ENCODE measurements at regions not wholly inside any gene's neighbourhood (a gene's known extent, or its start where the extent isn't known, plus 50 kb on each side); places are given as distances from the start of the nearest gene placed in this dataset.

GRCh38 chr14:22333422-22334274, 255.4 kb downstream of the DAD1 start:
- no peak for DNase-seq

DNA sequence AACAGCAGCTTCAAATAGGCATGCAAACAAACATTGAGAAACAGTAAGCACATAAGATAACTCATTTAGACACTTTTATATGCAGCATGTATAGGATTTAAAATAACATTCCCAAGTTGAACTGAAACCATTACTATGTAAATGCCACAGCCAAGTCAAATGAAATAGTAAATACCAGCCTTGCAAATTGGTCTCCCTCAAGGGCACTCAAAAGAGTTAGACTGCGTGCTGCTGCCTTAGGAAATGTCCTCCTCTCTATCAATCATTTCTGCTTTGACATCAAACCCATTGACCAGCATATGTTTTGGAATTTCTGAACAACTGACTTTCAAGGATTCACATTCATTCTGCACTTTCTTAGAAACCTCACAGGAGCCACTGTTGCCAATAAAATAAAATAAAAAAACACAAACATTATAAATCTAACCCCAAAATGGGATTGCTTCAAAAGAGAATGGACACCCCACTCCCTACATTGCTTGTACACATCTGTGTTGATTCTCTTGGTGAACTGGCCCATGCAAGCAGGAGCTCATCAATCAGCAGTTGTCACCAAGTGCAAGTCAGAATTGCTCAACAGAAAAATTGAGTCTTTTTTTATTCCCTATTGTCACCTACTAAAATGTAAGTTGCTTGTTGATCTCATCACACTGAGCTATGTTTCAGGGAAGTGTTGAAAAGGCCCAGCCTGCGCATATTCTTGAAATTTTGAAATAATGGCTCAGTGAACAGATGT, 256.2 kb downstream of the DAD1 start:
- DNase-seq: no peak

DNA sequence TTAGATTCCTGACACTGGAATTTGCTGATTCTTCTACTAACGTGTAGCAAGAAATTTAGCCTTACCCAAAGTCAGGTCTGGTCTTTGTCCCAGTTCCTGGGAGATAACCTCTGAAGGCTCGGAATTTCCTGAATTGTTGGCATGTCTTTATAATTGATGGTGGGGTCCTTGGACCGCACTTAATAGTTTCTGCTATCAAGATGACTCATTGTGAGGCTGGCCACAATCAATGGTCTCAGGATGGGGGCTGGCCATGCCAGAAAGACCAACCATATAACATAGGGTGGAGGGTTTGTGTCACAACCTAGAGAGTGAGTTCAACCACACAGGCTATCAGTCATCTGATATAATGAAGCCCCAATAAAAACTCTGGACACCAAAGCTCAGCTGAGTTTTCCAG, 259.7 kb downstream of the DAD1 start:
- no peak for DNase-seq

GRCh38 chr14:22325676-22326400, 263.2 kb downstream of the DAD1 start:
- DNase-seq: no peak

- DNase-seq: no peak
Observed at GRCh38 chr14:22320362-22320750, 268.7 kb downstream of the DAD1 start.

DNA sequence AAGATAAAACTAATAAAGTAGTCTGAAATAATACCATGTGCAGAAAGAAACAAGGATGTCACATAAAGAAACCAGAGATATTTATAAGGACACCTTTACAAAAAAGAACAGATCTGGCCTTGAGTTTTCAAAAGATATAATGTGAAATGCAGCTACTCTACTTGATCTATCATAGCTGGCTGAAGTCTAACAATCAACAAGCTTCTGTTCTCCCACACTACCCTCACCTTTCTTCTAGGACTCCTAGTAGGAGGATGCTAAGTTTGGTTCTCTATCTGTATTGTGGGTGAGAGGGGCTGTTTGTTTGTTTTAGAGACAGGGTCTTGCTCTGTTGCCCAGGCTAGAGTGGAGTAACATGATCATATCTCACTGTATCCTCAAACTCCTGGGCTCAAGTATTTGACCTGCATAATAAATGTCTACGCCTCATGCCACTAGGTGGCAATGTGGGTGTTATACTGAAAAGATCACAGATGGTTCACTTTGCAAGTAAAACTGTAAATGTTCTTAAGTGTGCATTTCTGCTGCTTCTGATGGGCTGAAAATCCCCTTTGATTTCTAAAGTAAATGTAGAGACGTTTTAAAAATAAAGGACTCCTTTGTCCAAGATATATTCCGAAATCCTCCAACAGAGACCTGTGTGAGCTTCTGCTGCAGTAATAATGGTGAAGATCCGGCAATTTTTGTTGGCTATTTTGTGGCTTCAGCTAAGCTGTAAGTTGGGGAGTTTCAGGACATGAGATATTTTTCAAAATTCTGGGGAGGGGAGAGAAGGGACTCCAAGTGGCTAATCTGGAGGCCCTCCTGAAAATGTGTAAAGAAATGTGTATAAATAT, 269.3 kb downstream of the DAD1 start:
- DNase-seq: no peak

DNA sequence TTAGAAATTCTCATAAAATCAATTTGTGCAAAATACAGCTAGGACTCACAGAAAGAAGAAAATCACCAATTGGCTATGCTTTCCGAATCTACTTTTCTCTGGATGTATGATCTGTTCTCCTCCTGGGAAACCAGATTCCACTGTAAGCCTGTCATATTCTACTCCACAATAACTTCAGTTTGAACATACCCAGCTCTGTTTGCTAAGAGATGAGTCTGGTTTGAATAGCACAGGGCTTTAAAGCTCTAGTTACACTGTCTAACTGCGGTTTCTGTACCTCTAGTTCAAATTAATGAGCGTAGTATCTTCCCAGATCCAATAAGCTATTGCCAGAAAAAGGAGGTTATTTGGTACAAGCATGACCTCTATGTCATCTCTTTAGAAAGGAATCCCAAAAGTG, 270.1 kb downstream of the DAD1 start:
- DNase-seq: no peak

- no peak for DNase-seq
Observed at GRCh38 chr14:22316473-22316872, 272.6 kb downstream of the DAD1 start.

DNA sequence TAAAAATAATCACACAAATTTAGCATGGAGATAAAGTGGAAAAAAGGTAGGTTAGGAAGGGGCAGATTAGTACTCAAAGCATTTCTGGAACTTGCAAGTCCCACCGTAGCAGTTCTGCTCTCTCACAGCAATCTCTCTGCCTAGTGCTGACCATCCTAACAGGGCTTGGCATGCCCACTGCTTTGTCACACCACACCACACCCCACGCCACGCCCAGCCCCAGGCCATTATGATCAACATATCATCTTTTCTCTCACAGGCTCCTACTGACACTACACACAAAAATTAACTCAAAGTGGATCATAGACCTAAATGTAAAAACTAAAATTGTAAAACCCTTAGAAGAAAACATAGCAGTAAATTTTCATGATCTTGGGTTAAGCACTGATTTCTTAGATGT, 273.7 kb downstream of the DAD1 start:
- no peak for DNase-seq

DNA sequence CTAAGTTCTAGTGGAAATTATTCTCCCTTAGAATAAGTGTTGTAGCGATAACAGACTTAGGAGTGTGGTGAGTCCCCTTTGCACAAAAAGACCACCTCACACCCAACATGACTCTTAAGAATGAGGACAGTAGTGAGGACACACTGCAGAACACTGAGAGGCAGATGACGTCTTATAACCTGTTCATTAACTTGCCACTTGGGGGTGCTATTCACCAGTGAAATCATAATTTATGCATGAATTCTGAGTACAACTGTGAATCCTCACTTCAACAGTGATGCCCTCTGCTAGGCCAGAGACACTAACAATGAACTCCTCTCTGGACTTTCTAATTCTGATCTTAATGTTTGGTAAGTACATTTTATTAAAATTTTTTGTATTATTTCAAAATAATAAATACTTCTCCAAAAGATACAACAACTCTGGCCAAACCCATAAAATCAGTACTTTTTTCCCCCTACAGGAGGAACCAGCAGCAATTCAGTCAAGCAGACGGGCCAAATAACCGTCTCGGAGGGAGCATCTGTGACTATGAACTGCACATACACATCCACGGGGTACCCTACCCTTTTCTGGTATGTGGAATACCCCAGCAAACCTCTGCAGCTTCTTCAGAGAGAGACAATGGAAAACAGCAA, 274.7 kb downstream of the DAD1 start:
- peak in 1 of 2 experiments; percentile 13 for DNase-seq

DNA sequence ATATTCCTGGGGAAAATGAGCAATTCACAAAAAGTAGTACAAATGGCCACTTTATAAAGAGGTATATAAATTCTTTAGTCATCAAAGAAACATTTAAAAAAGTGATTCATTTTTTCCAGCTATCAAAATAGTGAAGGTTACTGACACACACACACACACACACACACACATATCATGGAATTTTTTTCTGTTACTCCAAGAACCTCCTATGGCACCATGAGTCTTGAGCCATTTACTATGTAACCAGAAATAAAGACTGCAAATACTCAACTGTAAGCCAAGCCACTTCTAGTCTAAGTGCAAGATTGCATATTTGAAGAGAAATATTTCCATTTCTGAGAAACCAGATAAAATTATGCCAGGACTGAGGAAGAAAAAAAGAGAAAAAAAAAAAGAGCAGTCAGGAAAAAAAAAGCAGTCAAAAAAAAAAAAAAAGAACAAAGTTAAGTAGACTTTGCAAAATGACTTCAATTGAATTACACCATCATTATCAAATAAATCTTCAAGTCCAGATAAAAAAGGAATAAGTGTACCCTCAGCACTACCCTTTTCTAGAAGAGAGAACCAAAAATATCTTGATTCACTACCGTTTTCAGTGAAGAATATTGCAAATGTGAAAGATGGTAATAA, 275.7 kb downstream of the DAD1 start:
- DNase-seq: no peak

GRCh38 chr14:22311636-22312035, 277.4 kb downstream of the DAD1 start:
- no peak for DNase-seq

GRCh38 chr14:22305607-22306006, 283.4 kb downstream of the DAD1 start:
- DNase-seq: no peak

GRCh38 chr14:22304326-22304725, 284.7 kb downstream of the DAD1 start:
- no peak for DNase-seq

DNA sequence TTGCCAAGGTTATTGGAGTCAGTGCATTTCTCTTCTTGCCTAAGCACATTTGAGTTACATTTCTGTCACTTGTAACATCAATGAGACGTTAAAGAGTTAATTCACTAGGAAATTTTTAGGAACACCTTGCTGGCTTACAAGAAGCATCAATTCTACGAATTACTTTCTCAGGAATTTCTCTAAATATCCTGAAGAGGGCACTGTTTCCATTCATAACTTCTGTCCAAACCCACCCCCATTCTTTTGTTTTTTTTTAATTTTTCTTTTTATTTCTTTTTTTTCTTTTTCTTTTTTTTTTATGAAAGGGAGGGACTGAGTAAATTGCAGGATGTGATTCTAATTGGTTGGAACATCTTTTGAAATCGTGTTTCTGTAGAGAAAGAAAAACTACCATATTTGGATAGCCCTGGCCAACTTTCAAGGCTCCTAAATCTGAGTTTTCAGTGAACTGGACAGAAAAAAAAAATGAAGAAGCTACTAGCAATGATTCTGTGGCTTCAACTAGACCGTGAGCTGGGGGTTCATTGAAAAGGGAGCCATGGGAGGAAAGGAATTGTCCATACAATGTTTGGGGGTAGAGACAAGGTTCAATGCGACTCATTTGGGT, 285.3 kb downstream of the DAD1 start:
- no peak for DNase-seq

DNA sequence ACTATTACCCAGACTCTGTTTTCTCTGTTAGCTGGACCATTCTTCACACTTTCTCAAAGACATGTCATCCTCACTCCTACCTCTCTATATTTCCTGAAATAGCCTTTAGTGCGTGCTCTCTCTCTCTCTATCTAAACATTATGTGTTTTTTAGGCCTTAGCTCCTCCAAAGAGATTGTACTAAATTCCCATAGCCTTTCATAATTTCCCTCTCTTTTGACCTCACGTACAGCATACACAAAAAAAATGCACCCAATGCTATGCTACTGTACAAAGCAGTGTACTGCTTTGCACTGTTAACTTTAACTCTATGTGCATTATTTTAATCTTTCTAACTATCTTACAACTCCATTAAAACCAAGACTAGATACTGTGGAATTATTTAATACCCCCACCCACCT, 288.4 kb downstream of the DAD1 start:
- DNase-seq: no peak

DNA sequence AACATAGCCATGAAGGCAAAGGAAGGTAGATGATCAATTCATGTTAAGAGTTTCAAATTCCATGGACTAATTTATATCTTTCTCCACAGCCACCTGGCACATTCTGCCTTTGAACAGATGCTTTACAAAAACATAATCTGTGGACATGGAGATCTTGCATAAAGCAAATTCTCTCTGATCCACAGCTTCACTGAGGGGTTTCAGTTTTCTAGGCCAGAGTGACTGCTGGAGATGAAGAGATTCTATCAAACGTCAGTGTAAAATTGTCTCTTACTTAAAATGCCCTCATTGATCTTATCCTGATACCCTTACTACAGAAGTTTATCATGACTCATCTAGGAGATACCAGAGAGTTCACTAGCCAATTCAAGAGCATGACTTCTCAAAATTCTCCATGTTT, 291.6 kb downstream of the DAD1 start:
- no peak for DNase-seq

GRCh38 chr14:22296722-22297121, 292.3 kb downstream of the DAD1 start:
- no peak for DNase-seq

GRCh38 chr14:22296088-22296487, 292.9 kb downstream of the DAD1 start:
- DNase-seq: no peak

DNA sequence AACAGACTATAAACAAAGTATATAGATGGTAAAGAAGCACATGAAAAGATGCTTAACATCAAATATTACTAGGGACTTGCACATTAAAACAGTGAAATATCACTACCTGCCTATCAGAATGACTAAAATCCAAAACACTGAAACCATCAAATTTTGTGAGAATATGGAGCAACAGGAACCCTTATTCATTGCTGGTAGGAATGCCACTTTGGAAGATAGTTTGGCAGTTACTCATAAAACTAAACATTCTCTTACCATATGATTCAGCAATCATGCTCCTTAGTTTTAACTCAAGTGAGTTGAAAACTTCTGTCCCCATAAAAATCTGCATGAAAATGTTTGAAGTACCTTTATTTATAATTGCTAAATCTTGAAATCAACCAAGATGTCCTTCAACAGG, 297.6 kb downstream of the DAD1 start:
- no peak for DNase-seq

DNA sequence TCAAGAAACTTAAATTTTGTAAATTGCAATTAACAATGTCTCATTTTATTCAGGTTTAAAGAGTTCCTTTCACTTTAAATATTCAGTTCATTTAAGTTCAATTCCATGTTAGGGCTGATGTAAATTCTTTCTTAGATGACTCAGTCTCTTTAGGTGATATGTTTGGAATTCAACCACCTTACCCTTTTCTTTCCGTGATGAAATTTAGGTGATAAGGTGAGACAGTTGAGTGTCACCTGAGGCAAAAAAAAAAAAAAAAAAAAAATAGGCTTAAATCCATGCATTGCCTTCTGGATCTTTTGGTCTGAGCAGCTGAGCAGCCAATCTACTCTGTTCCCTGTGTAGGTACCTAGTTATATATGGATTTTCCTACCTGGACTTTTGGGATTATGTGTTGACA, 299.5 kb downstream of the DAD1 start:
- no peak for DNase-seq

Measured in NCI-H187 (cell line).